H1 (cell line): ENCODE measurements at regions not wholly inside any gene's neighbourhood (a gene's known extent, or its start where the extent isn't known, plus 50 kb on each side); places are given as distances from the start of the nearest gene placed in this dataset.

ENCODE experiments used
- RAD21 ChIP-seq, 2 experiments: IDR thresholded peaks in 1 of 2; conservative IDR thresholded peaks in 1 of 2; 2 replicates each; pipeline ENCODE4 v1.6.1; 2011; ENCODE audit warnings: low read depth in 2 of 2, low read length in 2 of 2, improper control_type of control experiment in 1 of 2, inconsistent platforms in 1 of 2, mild to moderate bottlenecking in 1 of 2, moderate library complexity in 1 of 2
- RXRA ChIP-seq: IDR thresholded peaks from 2 replicates; pipeline ENCODE4 v1.6.1; 2011; ENCODE audit warnings: low read depth, mild to moderate bottlenecking, low read length, moderate library complexity; ENCODE audit not compliant: insufficient read depth

DNA sequence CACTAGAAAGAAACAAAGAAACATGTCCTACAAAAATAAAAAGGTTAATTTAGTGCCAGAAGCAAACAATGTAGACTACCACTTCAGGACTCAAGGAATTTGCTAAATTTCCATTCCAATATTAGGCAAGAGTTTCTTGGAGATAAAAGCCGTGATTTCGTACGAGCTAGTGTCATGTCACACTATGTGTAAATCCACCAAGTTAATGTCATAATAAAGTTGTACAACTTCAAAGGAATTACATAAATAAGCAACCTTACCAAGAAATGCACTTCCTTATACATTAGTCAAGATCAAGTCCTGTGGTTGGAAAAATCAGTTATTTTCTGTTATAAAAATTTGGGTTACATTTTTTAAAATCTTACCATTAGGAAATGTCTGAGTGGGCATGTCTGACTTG, 1222.8 kb downstream of the GALC start (continued):
- no peak for TF ChIP-seq RAD21 (IDR thresholded peaks at IDR 0.05 in 1 of 2, conservative IDR thresholded peaks at IDR 0.05 in 1 of 2; ENCODE audit: low read depth in 2 of 2, low read length in 2 of 2)
- TF ChIP-seq RXRA = no peak
